ENCODE measurements at regions not wholly inside any gene's neighbourhood (a gene's known extent, or its start where the extent isn't known, plus 50 kb on each side); places are given as distances from the start of the nearest gene placed in this dataset.

DNA sequence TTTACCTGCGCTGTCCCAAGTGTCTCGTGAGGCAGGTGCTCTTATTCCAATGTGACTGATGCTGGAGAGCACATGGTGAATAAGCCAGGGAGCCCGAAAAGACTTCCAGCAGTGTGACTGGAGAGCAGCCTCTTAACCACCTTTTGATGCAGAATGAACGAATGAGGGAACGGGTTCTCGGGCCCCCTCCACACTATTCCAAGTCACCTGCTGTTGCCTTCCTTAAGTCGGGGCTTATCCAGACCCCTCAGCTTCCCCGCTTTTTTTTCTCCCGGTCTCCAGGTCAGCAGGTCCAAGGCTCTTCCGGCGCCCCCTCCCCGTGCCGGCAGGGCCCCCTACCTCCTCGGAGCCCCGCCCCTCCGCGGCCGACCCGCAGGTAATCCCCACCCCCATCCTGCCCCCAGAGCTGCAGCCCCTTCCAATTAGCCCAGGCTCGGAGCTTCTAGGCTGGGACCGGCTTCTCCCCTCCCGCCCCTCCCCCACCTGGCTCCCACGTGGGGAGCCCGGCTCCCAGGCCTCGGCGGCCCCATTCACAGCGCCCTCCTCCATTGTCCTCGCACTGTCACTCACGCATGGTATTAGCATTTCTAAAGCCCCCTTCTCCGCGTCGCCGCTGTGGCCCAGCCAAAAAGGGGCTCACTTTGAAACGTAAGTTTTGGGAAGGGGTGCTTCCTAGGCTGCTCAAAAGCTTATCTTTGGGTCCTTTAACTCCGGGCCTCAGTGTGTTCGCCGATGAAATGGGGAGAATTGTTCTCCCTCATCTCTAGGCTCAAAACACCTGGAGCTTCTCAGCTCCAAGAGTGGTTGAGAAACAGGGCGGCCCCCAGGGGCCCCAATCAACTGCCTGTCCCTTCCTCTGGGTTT is 56.2 kb upstream of the PJA1 start:
- no peak for DNase-seq

DNA sequence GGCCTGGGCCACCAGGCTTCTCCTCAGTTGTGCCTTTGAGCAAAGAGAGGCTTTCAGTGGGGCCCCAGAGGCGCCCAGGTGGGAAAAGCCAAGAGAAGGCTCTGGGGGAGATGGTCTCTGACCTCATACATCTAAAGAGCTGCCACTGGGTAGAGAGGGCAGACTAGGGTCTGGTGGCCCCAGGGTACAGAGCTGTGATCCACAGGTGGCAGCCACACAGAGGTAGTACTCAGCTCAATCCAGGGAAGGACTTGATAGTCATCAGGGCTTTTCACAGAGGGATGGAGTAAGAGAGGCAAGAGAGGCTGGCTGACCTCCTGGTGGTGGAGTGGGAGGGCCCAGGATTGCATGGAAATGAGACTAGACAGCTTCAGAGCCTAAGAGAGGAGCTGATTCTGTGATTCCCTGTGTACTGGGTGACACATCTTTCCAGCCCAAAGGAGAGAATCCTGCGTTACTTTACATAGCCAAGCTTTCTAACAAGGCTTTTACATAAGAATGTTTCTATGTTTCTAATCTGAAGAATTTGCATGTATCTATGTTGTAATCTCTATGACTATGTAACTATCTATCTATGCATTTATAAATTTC is 53.2 kb upstream of the PJA1 start:
- no peak for DNase-seq

DNA sequence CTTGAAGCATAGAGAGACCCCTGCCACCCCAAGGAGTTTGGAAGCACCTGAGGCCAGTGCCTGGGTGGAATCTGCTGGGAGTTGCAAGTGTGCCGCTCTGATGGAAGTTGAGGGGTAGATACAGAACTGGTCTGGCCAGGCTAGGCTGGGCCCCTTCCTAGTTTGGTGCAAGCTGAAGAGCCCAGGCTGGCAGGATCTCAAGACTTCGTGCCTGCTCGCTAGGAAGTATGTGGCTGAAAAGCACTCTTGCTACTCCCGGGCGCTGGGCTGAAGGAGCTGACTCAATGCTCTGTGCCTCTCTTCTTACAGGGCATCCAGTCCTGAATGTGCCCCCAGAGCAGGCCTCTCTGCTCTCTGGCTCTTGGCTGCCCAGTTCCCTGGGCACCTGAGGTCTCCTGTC is 51.7 kb upstream of the PJA1 start:
- no peak for DNase-seq

DNA sequence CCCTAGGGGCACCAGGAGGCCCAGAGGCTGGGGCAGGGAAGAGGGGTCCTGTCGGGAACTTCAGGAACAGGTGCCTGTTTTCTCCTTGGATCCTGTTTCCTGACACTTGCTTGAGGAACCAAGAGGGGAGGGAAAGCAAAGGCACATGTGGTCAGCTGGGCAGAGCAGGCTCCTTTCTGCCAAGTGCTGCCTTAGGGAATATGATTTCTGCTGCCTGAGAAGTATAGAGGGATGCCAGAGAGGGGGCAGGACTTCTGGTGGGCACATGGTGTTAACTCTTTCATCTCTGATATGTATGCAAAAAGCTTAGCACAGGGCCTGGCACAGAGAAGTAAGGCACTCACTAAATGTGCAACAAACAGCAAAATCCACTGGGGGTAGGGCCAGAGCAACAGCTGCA is 51.2 kb upstream of the PJA1 start:
- no peak for DNase-seq

DNA sequence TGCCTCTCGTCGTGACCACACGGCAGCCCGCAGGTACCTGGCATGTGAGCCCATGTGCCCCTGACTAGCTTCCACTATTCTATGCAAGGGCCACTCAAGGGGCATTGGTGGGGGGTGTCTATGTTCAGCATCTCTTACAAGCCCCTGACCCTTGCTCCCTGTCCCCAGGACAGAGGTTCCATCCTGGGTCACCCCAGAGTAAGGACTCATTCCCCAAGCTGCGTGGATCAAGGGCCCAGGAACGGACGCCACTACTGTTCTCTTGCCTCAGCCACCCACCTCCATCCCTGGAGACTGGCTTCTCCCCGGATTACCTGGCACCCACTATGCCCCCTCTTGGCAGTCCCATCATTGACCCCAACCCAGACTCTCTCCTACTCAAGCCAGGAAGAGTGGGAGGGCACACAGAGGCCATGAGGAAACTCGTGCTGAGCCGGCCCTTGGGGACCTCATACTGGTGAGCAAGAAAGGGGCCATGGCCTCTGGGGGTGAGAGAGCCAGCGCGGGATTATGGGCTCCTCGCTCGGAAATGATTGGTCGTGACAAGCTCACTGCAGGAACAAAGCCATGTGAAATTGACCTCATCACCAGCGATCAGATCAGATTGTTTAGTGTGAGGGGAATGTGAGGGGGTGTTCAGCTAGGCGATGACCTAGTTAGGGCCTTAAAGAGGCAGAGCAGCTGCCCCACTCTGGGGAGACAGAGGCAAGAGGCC is 50.1 kb upstream of the PJA1 start:
- DNase-seq, result no peak

Measured in activated CD8-positive, alpha-beta memory T cell treated with anti-CD3 and anti-CD28 coated beads, Interleukin-2, amount 50 U/mL, for 48 hours (primary cell).